H9 (cell line): ENCODE measurements at regions not wholly inside any gene's neighbourhood (a gene's known extent, or its start where the extent isn't known, plus 50 kb on each side); places are given as distances from the start of the nearest gene placed in this dataset.

ENCODE experiments used
- DNase-seq: peaks from one replicate; pipeline ENCODE4 v3.0.0-alpha.2; 2017
- H2AFZ ChIP-seq: one replicate; pipeline ENCODE4 v1.6.1; 2013; ENCODE audit warnings: mild to moderate bottlenecking, low read length, control low read depth, moderate library complexity
- H2AK5ac ChIP-seq: 2 replicates; pipeline ENCODE4 v1.6.1; 2013; ENCODE audit warnings: low read length, control low read depth, mixed read lengths; ENCODE audit not compliant: insufficient read length
- H2BK120ac ChIP-seq: one replicate; pipeline ENCODE4 v1.6.1; 2013; ENCODE audit warnings: low read depth, mild to moderate bottlenecking, low read length, control low read depth, inconsistent platforms; ENCODE audit not compliant: poor library complexity, severe bottlenecking
- H2BK12ac ChIP-seq: 2 replicates; pipeline ENCODE4 v1.6.1; 2013; ENCODE audit warnings: low read length, control low read depth, mixed read lengths, low read depth; ENCODE audit not compliant: insufficient read length
- H2BK15ac ChIP-seq: 2 replicates; pipeline ENCODE4 v1.6.1; 2013; ENCODE audit warnings: low read depth, low read length, control low read depth
- H2BK20ac ChIP-seq: one replicate; pipeline ENCODE4 v1.6.1; 2013; ENCODE audit warnings: low read depth, mild to moderate bottlenecking, low read length, control low read depth, inconsistent platforms; ENCODE audit not compliant: poor library complexity, severe bottlenecking
- H2BK5ac ChIP-seq: 2 replicates; pipeline ENCODE4 v1.6.1; 2013; ENCODE audit warnings: low read length, control low read depth, mixed read lengths; ENCODE audit not compliant: insufficient read length
- H3K14ac ChIP-seq: 2 replicates; pipeline ENCODE4 v1.6.1; 2013; ENCODE audit warnings: low read length, control low read depth; ENCODE audit not compliant: insufficient read depth
- H3K18ac ChIP-seq: 2 replicates; pipeline ENCODE4 v1.6.1; 2013; ENCODE audit warnings: low read depth, mild to moderate bottlenecking, mixed read lengths, low read length, control low read depth; ENCODE audit not compliant: insufficient read length
- H3K23ac ChIP-seq: 2 replicates; pipeline ENCODE4 v1.6.1; 2013; ENCODE audit warnings: low read length, control low read depth, mixed read lengths, low read depth; ENCODE audit not compliant: insufficient read length
- H3K23me2 ChIP-seq: 2 replicates; pipeline ENCODE4 v1.6.1; 2013; ENCODE audit warnings: low read depth, mild to moderate bottlenecking, mixed read lengths, low read length, control low read depth; ENCODE audit not compliant: insufficient read length, poor library complexity, severe bottlenecking
- H3K27ac ChIP-seq: 2 replicates; pipeline ENCODE4 v1.5.1; 2013; ENCODE audit warnings: low read length, control low read depth, mixed read lengths, low read depth; ENCODE audit not compliant: insufficient read length
- H3K27me3 ChIP-seq: 2 replicates; pipeline ENCODE4 v1.6.1; 2013; ENCODE audit warnings: low read length, control low read depth, inconsistent platforms; ENCODE audit not compliant: insufficient read depth
- H3K4ac ChIP-seq: 2 replicates; pipeline ENCODE4 v1.6.1; 2013; ENCODE audit warnings: low read depth, mild to moderate bottlenecking, control low read depth, inconsistent platforms, low read length, moderate library complexity
- H3K4me1 ChIP-seq: 2 replicates; pipeline ENCODE4 v1.6.1; 2013; ENCODE audit warnings: low read length, control low read depth, inconsistent platforms; ENCODE audit not compliant: insufficient read depth
- H3K4me2 ChIP-seq: 2 replicates; pipeline ENCODE4 v1.6.1; 2013; ENCODE audit warnings: low read length, control low read depth, mixed read lengths; ENCODE audit not compliant: insufficient read length, insufficient read depth
- H3K56ac ChIP-seq: 2 replicates; pipeline ENCODE4 v1.6.1; 2013; ENCODE audit warnings: low read depth, mild to moderate bottlenecking, mixed read lengths, low read length, control low read depth; ENCODE audit not compliant: insufficient read length
- H3K79me1 ChIP-seq: 2 replicates; pipeline ENCODE4 v1.6.1; 2013; ENCODE audit warnings: low read depth, mild to moderate bottlenecking, moderate library complexity, low read length, control low read depth, inconsistent platforms; ENCODE audit not compliant: insufficient read depth, poor library complexity, severe bottlenecking
- H3K79me2 ChIP-seq: 2 replicates; pipeline ENCODE4 v1.6.1; 2013; ENCODE audit warnings: low read length, control low read depth, inconsistent platforms; ENCODE audit not compliant: insufficient read depth
- H3K9ac ChIP-seq: 2 replicates; pipeline ENCODE4 v1.6.1; 2013; ENCODE audit warnings: low read length, control low read depth, mixed read lengths; ENCODE audit not compliant: insufficient read length; ENCODE audit errors: extremely low read depth
- H3K9me3 ChIP-seq: one replicate; pipeline ENCODE4 v1.6.1; 2013; ENCODE audit warnings: low read depth, low read length, inconsistent platforms; ENCODE audit not compliant: control insufficient read depth
- H3T11ph ChIP-seq: one replicate; pipeline ENCODE4 v1.6.1; 2013; ENCODE audit warnings: mild to moderate bottlenecking, low read length, control low read depth, inconsistent platforms
- H4K20me1 ChIP-seq: one replicate; pipeline ENCODE4 v1.6.1; 2013; ENCODE audit not compliant: control insufficient read depth, insufficient read length, insufficient read depth
- H4K5ac ChIP-seq: 2 replicates; pipeline ENCODE4 v1.6.1; 2013; ENCODE audit warnings: low read depth, mild to moderate bottlenecking, mixed read lengths, low read length, control low read depth; ENCODE audit not compliant: insufficient read length
- H4K8ac ChIP-seq: replicated peaks from 2 replicates; pipeline ENCODE4 v1.6.1; 2013; ENCODE audit warnings: low read length, control low read depth, mixed read lengths, low read depth; ENCODE audit not compliant: insufficient read length
- H4K91ac ChIP-seq: 2 replicates; pipeline ENCODE4 v1.6.1; 2013; ENCODE audit warnings: low read depth, mild to moderate bottlenecking, moderate library complexity, mixed read lengths, low read length, control low read depth; ENCODE audit not compliant: insufficient read length
- H3K27ac Mint-ChIP-seq, 3 experiments: 2 replicates in 2 of 3; 3 replicates in 1 of 3; pipeline ENCODE4 v1.8.0; 2020 to 2021; ENCODE audit warnings: mixed read lengths in 3 of 3, mild to moderate bottlenecking in 1 of 3, moderate library complexity in 1 of 3
- H3K27me3 Mint-ChIP-seq: 2 replicates; pipeline ENCODE4 v1.8.0; 2021; ENCODE audit warnings: low read depth, mild to moderate bottlenecking, moderate library complexity, mixed read lengths
- H3K36me3 Mint-ChIP-seq, 3 experiments: 2 replicates in 2 of 3; 3 replicates in 1 of 3; pipeline ENCODE4 v1.8.0; 2020 to 2021; ENCODE audit warnings: low read depth in 3 of 3, mixed read lengths in 3 of 3; ENCODE audit not compliant: insufficient read depth in 1 of 3
- H3K4me1 Mint-ChIP-seq, 2 experiments: 2 replicates each; pipeline ENCODE4 v1.8.0; 2020; ENCODE audit warnings: mixed read lengths in 2 of 2
- H3K4me3 Mint-ChIP-seq, 2 experiments: 2 replicates in 1 of 2; 3 replicates in 1 of 2; pipeline ENCODE4 v1.8.0; 2020 to 2021; ENCODE audit warnings: mild to moderate bottlenecking in 2 of 2, mixed read lengths in 2 of 2, moderate library complexity in 1 of 2
- H3K9me3 Mint-ChIP-seq, 2 experiments: 2 replicates in 1 of 2; 3 replicates in 1 of 2; pipeline ENCODE4 v1.8.0; 2020; ENCODE audit warnings: mild to moderate bottlenecking in 2 of 2, mixed read lengths in 2 of 2, moderate library complexity in 1 of 2
- WGBS: extraction: QIAGEN DNeasy Blood & Tissue Kit; methylation state at CpG from one replicate; pipeline ENCODE4 v1.1.7; 2013; ENCODE audit warnings: missing lambda C conversion rate, low lambda C conversion rate, mixed read lengths; ENCODE audit not compliant: insufficient read length; ENCODE audit errors: extremely low coverage; 5-methylcytosine and 5-hydroxymethylcytosine counted together
- TF ChIP-seq, protein P1 (sequence below): fragments of 200-600 bp; sonication (generic); conservative IDR thresholded peaks from 3 replicates; pipeline ENCODE4 v1.8.0; 2021; ENCODE audit warnings: antibody characterized with exemption, mild to moderate bottlenecking

DNA sequence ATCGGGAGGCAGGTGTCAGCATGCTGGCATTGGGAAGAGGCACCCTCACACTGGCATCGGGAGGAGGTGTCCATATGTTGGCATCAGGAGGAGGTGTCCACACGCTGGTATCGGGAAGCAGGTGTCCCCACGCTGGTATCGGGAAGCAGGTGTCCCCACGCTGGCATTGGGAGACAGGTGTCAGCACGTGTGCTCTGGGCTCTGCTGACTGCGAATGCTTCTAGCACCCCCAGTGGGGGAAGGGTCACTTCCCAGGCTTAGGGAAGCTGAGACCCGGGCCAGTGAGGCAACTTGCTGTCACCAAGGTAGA is 92.5 kb upstream of the IKZF1 start:
- no peak overlapping the region for H2BK20ac ChIP-seq
- H4K20me1 ChIP-seq: no peaks in the 10 kb centered on the region
- no peaks in the 10 kb centered on the region for H3K9me3 ChIP-seq
- H3K9me3 Mint-ChIP-seq: no peaks in the 10 kb centered on the region
- H3K4me1 Mint-ChIP-seq: no peaks in the 10 kb centered on the region
- H3K56ac ChIP-seq: no peak overlapping the region
- no peak overlapping the region for H2BK12ac ChIP-seq
- H3K18ac ChIP-seq: peak overlapping the region; percentile 37
- no peak overlapping the region for H4K5ac ChIP-seq
- no peak overlapping the region for H2AK5ac ChIP-seq
- no peaks in the 10 kb centered on the region for H3K23me2 ChIP-seq
- H3K79me1 ChIP-seq: no peaks in the 10 kb centered on the region
- H3K27me3 Mint-ChIP-seq: peaks cover 1% of the 10 kb centered on the region; the same call in 1 of the 2 replicates
- no peak overlapping the region for H2BK15ac ChIP-seq
- no peak overlapping the region; the same call in 1 of the 2 replicates for H3K14ac ChIP-seq
- H3K27ac ChIP-seq: no peak overlapping the region
- no peak overlapping the region for H4K91ac ChIP-seq
- DNase-seq: no peak
- H3K27me3 ChIP-seq: no peaks in the 10 kb centered on the region
- no peaks in the 10 kb centered on the region; a peak in 1 of 7 replicates for H3K36me3 Mint-ChIP-seq
- TF ChIP-seq, protein P1, sequence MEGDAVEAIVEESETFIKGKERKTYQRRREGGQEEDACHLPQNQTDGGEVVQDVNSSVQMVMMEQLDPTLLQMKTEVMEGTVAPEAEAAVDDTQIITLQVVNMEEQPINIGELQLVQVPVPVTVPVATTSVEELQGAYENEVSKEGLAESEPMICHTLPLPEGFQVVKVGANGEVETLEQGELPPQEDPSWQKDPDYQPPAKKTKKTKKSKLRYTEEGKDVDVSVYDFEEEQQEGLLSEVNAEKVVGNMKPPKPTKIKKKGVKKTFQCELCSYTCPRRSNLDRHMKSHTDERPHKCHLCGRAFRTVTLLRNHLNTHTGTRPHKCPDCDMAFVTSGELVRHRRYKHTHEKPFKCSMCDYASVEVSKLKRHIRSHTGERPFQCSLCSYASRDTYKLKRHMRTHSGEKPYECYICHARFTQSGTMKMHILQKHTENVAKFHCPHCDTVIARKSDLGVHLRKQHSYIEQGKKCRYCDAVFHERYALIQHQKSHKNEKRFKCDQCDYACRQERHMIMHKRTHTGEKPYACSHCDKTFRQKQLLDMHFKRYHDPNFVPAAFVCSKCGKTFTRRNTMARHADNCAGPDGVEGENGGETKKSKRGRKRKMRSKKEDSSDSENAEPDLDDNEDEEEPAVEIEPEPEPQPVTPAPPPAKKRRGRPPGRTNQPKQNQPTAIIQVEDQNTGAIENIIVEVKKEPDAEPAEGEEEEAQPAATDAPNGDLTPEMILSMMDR: no peak
- no peaks in the 10 kb centered on the region for H3K4me1 ChIP-seq
- H3K4ac ChIP-seq: no peak overlapping the region
- no peak overlapping the region for H3K9ac ChIP-seq
- H3K79me2 ChIP-seq: no peaks in the 10 kb centered on the region
- no peak overlapping the region for H3T11ph ChIP-seq
- H3K23ac ChIP-seq: no peak overlapping the region
- no peak overlapping the region for H3K4me3 Mint-ChIP-seq
- H2BK5ac ChIP-seq: no peak overlapping the region
- WGBS: no CpG with 5 or more reads among the region's 10 CpGs
- no peak overlapping the region for H3K27ac Mint-ChIP-seq
- H2BK120ac ChIP-seq: no peak overlapping the region
- no peak overlapping the region for H2AFZ ChIP-seq
- no peak overlapping the region for H4K8ac ChIP-seq
- no peak overlapping the region for H3K4me2 ChIP-seq
